ENCODE measurements at regions not wholly inside any gene's neighbourhood (a gene's known extent, or its start where the extent isn't known, plus 50 kb on each side); places are given as distances from the start of the nearest gene placed in this dataset.

GRCh38 chr4:155012469-155012868 is 196.0 kb upstream of the NPY2R start:
- DNase-seq (ENCODE audit: extremely low read depth, insufficient read length), result no peak
- TF ChIP-seq CTCF (IDR thresholded peaks at IDR 0.05; ENCODE audit: insufficient read depth, low read length, poor library complexity, severe bottlenecking), result no peak
- Histone ChIP-seq H3K36me3 (ENCODE audit: control insufficient read depth, insufficient read depth, low read length) (no peaks in the 10 kb centered on the region), H3K27me3 (replicated peaks; ENCODE audit: control insufficient read depth, insufficient read depth, low read length) (no peaks in the 10 kb centered on the region; the same call in 1 of the 2 replicates), H3K4me3 (replicated peaks; ENCODE audit: low read depth, low read length) (no peak overlapping the region)

- TF ChIP-seq CTCF (IDR thresholded peaks at IDR 0.05; ENCODE audit: insufficient read depth, low read length, poor library complexity, severe bottlenecking), result no peak
- H3K36me3 ChIP-seq (ENCODE audit: control insufficient read depth, insufficient read depth, low read length), result no peaks in the 10 kb centered on the region
- H3K27me3 ChIP-seq (replicated peaks; ENCODE audit: control insufficient read depth, insufficient read depth, low read length), result no peaks in the 10 kb centered on the region; the same call in 1 of the 2 replicates
- no peak overlapping the region for H3K4me3 ChIP-seq (replicated peaks; ENCODE audit: low read depth, low read length)
- DNase-seq (ENCODE audit: extremely low read depth, insufficient read length), result no peak
Observed at GRCh38 chr4:155017426-155017825, 191.0 kb upstream of the NPY2R start.

- Histone ChIP-seq H3K27me3 (replicated peaks; ENCODE audit: control insufficient read depth, insufficient read depth, low read length) (no peaks in the 10 kb centered on the region), H3K36me3 (ENCODE audit: control insufficient read depth, insufficient read depth, low read length) (no peaks in the 10 kb centered on the region), H3K4me3 (replicated peaks; ENCODE audit: low read depth, low read length) (no peak overlapping the region)
- TF ChIP-seq CTCF (IDR thresholded peaks at IDR 0.05; ENCODE audit: insufficient read depth, low read length, poor library complexity, severe bottlenecking), result peak; percentile 74
- peak; percentile 25 for DNase-seq (ENCODE audit: extremely low read depth, insufficient read length)
Observed at GRCh38 chr4:155025762-155026457, 182.5 kb upstream of the NPY2R start.

- Histone ChIP-seq H3K27me3 (replicated peaks; ENCODE audit: control insufficient read depth, insufficient read depth, low read length) (no peaks in the 10 kb centered on the region), H3K4me3 (replicated peaks; ENCODE audit: low read depth, low read length) (no peak overlapping the region), H3K36me3 (ENCODE audit: control insufficient read depth, insufficient read depth, low read length) (no peaks in the 10 kb centered on the region)
- TF ChIP-seq CTCF (IDR thresholded peaks at IDR 0.05; ENCODE audit: insufficient read depth, low read length, poor library complexity, severe bottlenecking), result no peak
- DNase-seq (ENCODE audit: extremely low read depth, insufficient read length), result no peak
Observed at GRCh38 chr4:155026715-155027114, 181.7 kb upstream of the NPY2R start.

- DNase-seq (ENCODE audit: extremely low read depth, insufficient read length), result peak; percentile 55
- Histone ChIP-seq H3K4me3 (replicated peaks; ENCODE audit: low read depth, low read length) (no peak overlapping the region), H3K27me3 (replicated peaks; ENCODE audit: control insufficient read depth, insufficient read depth, low read length) (no peaks in the 10 kb centered on the region), H3K36me3 (ENCODE audit: control insufficient read depth, insufficient read depth, low read length) (no peaks in the 10 kb centered on the region)
- no peak for TF ChIP-seq CTCF (IDR thresholded peaks at IDR 0.05; ENCODE audit: insufficient read depth, low read length, poor library complexity, severe bottlenecking)
Observed at GRCh38 chr4:155032521-155033229, 175.8 kb upstream of the NPY2R start.
